T follicular helper cell (primary cell): ENCODE measurements at regions not wholly inside any gene's neighbourhood (a gene's known extent, or its start where the extent isn't known, plus 50 kb on each side); places are given as distances from the start of the nearest gene placed in this dataset.
"Not testable (repeated sequence)": the region's sequence is repeated elsewhere in the genome, so short reads cannot be mapped to it uniquely, and the experiment has no call there.

Experiments
- DNase-seq: peaks from one replicate; pipeline ENCODE4 v3.0.0-alpha.2; 2020; ENCODE audit warnings: low read depth

DNA sequence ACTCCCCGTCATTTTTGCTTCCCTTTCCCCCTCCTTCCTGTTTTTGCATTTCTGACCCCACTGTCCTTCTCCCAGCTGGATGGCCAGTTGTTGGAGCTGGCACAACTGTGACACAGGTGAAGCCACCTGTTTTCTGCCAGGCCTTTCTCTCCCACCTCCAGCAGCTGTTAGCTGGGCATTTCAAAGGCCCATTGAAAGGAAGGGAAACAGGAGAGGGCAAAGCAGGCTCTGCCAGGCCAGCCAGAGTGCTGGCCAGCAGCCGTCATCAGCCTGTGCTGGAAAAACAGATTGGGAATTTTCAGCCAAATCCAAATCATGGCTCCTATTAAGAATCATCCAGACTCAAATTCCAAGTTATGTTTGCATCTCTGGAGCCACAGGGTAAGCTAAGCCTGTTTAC lies 155.2 kb upstream of the C2CD4B start:
- no peak for DNase-seq

DNA sequence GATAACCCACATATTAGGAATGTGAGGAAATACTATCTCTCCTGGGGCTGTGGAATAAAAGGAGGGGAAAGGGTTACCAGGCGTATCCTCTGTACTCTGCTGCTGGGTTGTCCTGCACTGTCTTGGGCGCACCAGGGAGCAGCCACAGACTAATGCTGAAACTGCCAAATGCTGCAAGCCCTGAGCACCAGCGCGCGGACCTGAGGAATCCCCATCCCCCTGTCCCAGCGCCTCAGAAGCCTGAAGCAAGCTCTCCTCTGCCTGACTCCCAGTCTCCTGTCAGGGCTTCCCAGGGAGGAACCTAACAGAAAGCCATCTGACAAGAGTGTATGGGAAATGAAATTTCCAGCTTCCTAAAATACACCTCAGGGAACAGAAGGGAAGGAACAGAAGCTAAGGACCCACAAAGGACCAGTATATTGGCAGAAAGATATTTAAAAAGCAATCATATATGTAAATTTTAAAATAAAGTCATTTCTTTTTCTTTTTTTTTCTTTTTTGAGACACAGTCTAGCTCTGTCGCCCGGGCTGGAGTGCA lies 158.3 kb upstream of the C2CD4B start:
- no peak for DNase-seq

DNA sequence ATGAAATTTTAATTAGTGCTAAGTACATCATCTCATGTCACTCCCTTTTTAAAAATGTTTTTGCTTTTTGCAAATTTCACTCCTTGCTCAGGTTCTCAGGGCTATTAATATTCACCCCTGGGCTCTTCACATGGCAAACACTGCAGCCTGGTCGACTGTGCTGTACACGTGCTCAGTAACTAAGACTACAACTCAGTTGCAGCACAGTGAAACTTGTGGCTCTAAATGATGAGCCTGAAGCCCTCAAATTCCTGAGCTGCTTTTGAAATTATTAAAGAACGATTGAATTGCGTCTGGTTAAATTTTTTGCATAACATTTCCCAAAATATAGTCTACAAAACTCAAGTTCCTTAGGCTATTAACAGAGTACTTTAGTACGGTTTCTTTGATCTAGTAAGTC lies 159.3 kb upstream of the C2CD4B start:
- no peak for DNase-seq

DNA sequence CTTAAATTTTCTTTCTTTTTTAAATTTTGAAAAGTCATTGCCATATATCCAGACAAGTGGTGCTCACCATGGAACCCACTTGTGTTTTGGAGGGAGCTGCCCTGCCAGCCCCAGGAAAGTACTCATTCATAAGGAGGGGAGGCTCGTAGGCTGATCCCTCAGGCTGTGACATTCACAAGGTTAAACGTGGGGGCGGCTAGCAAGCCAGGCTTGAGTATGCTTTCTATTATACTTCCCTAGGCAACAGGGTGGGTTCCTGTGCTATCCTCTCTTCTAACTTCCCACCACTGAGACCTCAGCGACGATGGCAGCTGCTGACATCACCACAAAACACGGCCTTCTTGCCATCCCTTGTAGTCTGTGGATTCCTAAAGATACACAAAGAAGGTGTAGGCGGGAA lies 160.5 kb upstream of the C2CD4B start:
- DNase-seq, result no peak

DNA sequence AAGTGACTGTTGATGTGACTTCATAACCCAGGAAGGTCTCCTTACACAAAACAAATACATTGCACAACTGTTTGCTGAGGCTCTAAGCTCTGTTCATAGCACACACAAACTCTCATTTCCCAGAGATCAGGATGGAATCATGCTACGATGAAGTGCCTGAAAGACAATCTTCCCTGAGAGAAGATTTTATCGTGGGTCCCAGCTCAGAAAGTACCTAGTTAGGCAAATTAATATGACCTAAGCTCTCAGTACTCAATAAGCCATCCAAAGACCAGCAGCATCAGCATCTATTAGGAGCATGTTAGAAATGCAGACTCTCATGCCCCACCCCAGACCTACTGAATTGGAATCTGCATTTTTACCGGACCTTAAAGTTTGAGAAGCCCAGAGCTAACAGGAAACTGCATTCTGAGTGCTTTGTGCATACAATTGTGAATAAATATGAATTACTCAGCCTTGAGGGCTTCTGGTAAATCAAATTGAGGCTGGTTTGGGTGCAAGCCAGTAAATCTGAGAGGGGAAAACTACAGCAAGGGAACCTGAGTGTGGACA lies 161.5 kb upstream of the C2CD4B start:
- no peak for DNase-seq

DNA sequence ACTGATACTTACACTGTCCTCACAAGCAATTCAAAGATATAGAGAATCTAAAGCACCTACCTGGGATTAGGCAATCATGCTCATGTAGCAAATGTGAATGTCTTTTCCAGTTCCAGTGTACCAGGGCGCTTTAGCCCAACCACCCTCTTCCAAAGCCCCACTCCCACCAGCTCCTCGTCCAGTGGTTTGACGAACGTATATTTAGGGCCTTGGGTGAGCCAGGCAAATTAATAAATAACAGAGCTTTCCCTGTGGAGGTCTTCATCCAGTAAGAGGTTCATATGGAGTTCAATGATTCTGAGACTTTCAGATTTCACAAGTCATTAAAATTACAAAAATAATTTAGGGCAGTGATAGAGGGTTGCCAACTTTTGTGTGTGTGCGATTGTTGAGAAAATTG lies 162.3 kb upstream of the C2CD4B start:
- no peak for DNase-seq

DNA sequence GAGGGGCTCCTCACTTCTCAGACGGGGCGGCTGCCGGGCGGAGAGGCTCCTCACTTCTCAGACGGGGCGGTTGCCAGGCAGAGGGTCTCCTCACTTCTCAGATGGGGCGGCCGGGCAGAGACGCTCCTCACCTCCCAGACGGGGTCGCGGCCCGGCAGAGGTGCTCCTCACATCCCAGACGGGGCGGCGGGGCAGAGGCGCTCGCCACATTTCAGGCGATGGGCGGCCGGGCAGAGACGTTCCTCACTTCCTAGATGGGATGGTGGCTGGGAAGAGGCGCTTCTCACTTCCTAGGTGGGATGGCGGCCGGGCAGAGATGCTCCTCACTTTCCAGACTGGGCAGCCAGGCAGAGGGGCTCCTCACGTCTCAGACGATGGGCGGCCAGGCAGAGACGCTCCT lies 167.4 kb upstream of the C2CD4B start:
- not testable (repeated sequence) for DNase-seq

DNA sequence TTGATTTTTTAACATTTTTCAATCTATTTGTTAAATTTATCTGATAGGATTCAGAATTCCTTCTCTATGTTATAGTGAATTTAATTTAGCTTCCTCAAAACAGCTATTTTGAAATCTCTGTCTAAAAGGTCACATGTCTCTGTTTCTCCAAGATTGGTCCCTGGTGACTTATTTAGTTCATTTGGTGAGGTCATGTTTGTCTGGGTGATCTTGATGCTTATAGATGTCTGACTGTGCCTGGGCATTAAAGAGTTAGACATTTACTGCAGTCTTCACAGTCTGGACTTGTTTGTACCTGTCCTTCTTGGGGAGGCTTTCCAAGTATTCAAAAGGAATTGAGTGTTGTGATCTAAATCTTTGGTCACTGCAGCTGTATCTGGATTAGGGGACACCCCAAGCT lies 169.5 kb upstream of the C2CD4B start:
- no peak for DNase-seq

DNA sequence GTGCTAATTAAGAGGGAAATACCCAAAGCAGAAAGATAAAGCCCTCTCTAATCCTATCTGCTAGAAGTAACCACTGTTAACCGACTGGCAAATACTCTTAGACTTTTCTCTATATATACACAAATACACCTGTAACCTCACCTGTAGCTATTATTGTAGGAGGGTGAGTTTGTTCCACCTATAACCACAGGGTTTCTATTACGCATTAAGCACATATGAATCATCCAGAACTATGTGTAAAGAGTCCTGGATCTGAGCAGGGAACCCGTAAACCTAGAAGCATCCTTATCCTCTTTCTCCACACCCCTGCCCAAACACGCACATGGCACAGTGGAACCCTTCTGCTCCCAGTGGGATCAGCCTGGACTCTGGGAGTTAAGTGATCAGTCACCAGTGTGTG lies 172.8 kb upstream of the C2CD4B start:
- no peak for DNase-seq

DNA sequence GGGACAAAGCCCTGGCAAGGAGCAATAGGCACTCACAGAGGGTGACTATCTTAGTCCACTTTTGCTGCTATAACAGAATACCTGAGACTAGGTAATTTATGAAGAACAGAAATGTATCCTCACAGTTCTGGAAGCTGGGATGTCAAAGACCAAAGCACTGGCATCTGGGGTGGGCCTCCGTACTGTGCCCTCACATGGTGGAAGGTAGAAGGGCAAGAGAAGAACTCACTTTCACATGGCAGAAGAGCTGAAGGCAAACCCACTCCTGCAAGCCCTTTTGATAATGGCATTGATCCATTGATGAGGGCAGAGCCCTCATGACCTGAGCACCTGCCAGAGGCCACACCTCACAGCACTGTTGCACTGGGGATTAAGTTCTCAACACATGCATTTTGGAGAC lies 173.4 kb upstream of the C2CD4B start:
- no peak for DNase-seq

DNA sequence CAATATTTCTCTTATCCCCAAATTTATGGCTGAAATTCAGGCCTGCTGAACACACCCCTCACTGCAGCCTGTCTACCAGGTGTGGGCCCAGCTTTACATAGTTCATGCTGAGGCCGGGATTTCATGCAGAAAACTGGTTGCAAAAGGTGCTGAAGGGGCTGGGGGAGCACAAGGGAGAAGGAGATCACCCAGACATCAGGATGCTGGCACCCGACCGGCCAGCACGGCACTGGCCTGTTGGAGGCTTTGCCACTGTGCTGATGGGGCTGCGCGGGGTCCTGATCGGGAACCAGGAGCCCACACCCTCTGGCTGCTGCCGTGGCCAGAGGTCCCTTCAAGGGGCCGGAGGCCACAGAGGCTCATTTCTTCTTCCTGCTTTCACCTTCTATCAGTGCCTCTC lies 177.9 kb upstream of the C2CD4B start:
- DNase-seq, result no peak

DNA sequence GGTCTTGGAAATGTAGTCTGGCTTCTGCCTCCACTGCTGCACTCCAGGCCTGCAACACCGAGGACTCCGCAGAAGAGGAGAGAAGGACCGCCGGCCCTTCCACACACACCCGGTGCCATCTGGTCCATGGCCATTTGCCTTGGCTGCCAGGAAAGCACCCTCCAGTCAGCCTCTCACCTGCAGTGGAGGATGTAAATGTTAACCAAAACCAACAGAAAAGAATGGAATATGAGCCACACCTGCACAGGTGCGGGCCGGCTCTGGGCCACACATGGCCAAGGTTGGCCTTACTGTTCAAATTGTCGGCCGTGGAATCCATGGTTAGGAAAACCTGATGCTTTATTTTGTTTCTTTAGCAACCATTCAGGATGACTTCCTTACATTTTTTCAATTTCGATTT lies 178.3 kb upstream of the C2CD4B start:
- no peak for DNase-seq

DNA sequence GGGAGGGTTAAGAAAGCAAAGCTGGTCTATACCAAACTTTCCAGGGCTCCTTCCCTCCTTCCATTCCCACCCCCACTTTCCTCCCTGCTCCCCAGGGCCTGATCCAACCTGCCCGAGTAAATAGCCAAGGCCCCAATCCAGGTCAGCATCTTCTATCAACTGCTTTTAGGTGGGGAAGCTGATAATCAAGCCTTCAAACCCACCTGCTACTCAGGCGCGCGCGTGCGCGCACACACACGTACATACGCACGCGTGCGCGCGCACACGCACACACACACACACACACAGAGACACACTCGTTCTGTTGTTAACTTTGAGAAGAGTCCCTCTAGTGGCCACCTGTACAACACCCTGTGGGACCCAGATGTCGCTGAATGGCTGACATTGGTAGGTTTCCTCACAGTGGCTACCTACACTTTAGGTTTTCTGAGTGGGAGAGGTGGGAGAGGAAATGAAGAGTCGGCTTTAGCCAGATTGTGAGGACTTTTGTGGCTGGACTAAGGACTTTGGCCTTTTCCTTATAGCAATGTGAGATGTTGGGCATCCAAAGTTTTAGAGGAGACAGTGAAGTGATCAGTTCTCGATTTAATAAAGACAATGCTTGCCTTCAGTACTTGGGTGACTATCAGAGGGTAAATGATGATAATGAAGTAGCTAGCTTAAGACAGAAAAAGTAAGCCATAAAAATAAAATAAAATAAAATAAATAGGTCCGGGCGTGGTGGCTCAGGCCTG lies 179.9 kb upstream of the C2CD4B start:
- peak; percentile 31 for DNase-seq

DNA sequence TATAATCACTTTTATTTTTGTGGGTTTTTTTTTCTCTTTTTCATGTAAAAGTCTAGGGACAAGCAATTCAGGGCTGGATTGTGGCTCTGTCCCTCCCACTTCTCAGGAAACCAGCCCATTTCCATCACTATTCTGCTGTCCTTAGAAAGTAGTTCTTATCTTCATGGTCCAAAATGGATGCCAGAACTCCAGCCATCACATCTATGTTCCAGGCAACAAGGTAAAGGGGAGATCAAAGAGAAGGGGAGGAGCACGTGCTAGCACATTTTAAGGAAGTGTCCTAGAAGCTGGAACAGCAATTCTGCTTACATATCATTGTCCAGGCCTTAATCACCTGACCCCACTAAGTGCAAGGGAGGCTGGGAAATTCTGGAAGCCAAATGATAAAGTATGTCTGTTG lies 181.1 kb upstream of the C2CD4B start:
- no peak for DNase-seq

DNA sequence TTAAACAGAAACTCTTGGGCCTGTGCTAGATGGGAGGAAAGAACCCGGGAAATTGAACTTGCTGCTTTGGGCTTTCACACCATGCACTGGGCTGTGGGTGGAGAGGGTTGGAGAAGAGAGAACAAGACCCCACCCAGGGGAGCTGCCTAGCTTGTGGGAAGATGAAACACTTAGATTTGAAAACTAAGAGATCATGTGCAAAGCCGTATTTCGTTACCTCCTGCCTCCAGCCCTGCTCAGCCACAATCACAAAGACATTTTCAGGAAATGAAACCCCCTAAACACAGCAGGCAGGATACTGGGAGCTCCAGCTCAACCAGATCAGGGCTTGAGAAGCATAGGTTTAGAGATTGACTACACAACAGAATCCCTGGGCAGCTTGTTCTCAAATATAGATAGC lies 183.0 kb upstream of the C2CD4B start:
- no peak for DNase-seq

DNA sequence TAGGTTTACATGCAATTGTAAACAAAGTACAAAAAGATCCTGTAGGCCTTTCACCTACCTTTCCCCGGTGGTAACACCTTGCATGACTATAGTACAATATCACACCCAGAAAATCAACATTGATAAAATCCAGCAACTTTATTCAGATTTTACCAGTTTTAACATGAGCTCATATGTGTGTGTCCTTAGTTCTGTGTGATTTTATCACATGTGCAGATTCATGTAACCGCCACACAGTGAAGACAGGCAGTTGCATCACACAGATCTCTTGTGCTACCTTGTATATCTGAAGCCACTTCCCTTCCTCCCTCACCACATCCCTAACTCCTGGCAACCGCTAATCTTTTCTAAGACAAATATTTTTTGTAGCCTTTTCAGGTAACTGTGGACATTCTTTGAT lies 183.5 kb upstream of the C2CD4B start:
- DNase-seq, result no peak

DNA sequence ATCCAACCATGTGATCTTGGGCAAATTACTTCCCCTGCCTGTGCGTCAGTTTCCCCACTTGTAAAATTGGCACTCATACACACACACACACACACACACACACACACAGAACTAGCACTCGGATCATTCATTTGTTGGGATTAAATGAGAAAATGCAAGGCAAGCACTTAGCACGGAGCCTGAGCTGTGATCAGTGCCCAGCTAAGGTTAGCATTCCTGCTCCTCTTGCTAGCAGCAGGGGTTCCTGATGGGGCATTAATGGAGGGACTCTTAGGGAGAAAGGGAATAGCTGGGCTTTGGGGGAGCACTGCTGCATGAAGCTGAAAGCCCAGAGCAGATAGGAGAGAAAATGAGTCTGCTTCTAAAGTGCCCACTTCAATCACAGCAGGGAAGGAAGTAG lies 187.7 kb upstream of the C2CD4B start:
- DNase-seq, result no peak

DNA sequence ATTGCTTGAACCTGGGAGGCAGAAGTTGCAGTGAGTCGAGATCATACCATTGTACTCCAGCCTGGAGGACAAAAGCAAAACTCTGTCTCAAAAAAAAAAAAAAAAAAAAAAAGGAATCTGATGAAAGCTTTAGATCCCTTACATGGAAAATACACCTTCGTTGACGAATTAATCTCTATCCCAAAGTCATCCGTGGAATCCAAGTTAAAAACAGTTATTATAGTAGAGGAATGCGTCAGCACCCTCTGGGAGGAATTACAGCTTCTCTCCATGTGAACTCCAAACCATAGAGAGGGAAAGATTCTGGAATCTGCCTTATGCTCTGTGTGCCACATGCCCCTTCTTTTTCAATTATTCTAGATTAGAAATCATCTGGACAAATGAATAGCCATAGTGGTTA lies 192.3 kb upstream of the C2CD4B start:
- no peak for DNase-seq

DNA sequence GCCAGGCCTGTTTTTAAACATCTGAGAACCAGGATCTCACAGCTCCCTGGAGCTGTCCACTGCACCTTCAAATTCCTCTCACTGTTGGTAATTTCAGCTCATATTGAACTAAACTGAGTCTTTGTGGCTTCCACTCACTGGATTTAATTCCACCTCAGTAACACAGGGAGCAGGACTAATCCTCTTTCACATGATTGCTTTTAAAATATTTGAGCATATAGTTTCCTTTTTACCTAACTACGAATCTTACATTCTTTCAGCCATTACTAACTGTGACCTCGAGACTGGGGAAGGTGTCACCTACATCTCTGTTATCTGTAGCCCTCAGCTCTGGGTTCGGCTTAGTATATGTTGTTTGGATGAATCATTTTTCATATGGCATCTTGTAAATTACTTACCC lies 194.3 kb upstream of the C2CD4B start:
- DNase-seq, result no peak

DNA sequence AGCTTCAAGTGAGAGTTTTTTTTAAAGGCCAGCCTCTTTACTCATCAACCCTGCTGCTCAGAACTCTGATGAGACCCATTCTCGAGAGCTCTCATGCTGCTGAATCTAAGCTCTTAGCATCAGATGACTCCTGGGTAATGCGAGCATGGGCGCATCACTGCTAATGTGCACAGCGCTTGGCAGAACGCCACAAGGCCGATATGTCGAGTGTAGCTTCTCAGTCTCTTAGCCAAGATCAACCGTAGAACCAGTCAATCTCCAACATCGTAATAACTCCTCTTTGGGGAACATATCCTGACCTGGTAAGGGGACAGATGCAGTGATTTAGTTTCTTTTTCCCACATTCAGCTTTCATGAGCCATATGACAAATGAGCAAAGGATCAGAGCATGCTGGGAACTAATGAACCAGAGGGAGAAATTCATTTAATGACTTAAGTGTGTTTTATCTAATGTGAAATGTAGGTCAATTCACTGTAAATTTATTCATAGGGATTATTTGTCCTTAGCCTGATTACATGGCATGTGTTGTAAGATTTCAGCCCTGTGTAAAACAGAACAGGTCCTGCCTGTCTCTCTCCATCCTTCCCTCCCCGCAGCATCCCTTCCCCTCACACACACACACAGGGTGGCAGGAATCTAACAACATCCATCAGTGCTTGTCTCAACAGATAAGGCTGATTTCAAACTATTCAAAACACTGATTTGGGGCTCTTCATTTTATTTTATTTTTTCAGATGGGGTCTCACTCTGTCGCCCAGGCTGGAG lies 195.4 kb upstream of the C2CD4B start:
- DNase-seq, result no peak

DNA sequence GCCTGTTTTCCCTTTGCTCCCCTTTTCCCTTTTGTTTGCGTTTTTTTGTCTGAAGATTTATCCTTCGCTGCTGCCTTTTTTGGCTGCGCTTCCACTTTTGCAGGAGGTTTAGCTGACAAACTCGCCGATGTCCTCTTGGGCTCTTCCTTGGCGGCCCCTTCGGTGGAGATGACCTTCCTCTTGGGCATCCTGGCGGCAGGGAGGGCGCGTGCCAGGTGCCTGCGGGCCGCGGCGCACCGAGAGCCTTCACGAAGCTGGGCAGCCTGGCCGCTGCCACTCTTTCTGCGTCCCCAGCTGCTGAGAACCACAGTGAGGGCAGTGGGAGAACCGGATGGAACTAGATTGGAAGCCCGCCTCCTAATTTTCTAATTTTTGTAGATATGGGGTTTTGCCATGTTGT lies 197.1 kb upstream of the C2CD4B start:
- no peak for DNase-seq

DNA sequence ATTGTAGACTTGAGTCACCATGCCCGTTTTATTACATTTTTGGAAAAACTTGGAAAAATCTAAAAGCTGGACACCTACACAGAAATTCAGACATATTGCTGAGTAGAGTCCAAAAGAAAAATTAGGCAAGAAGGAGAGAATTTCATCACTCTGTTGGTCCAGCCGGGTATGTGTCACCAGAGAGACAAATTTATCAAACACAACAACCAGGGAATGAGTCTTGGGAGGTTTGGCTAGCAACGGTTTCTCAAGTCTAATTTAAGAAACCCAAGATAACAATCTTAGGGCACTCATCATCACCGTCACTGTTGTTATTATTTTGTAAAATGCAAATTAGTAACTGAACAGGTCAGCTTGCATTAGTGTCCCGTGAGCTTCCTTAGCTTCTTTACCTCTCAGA lies 197.5 kb upstream of the C2CD4B start:
- no peak for DNase-seq

DNA sequence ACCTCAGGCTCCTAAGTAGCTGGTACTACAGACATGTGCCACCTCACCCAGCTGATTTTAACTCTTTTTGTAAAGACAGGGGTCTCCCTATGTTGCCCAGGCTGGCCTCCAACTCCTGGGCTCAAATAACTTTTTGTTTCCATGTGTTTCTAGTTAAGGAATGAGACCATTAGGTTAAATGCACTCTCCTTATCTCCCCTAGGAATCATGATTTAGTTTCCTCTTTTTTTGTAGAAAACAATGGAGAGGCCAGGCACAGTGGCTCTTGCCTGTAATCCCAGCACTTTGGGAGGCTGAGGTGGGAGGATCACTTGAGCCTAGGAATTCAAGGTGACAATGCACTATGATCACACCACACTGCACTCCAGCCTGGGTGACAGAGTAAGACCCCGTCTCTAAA lies 198.8 kb upstream of the C2CD4B start:
- DNase-seq, result no peak
